HCT116 (cell line): ENCODE measurements at regions not wholly inside any gene's neighbourhood (a gene's known extent, or its start where the extent isn't known, plus 50 kb on each side); places are given as distances from the start of the nearest gene placed in this dataset.

Source experiments
- ATAC-seq: fragments of 200-7000 bp; cut with Tn5 transposase; 2 replicates; pipeline ENCODE4 v1.9.1; 2020; ENCODE audit warnings: mild to moderate bottlenecking, moderate library complexity
- BruUV-seq: library from RNA; stranded (reverse); fragments of 400-500 nt; replicated peaks from 2 replicates; lab custom pipeline; 2021; lab: Mats Ljungman, UMichigan
- CTCF ChIA-PET: fragments of 300-600 bp; sonication (Branson Sonifier 250); formaldehyde crosslinking; loops from one replicate; lab custom pipeline; 2021; ENCODE audit warnings: antibody characterized with exemption; lab: Charles Lee
- POLR2A ChIA-PET: fragments of 300-600, 350-600 bp; sonication (Branson Sonifier 250); formaldehyde crosslinking; loops from one replicate; lab custom pipeline; 2021; ENCODE audit warnings: antibody characterized with exemption; lab: Charles Lee
- RAD21 ChIA-PET, 2 experiments: fragments of 300-600 bp; sonication (Branson Sonifier 250); formaldehyde crosslinking; loops; one replicate each; lab custom pipeline; 2023; ENCODE audit warnings: low total read pairs in 2 of 2; ENCODE audit not compliant: uncharacterized antibody in 2 of 2, unreplicated experiment in 2 of 2, low non-redundant PET in 1 of 2; lab: Charles Lee
- DNase-seq: peaks from one replicate; pipeline ENCODE4 v3.0.0-alpha.2; 2010; ENCODE audit warnings: low read depth, low spot score
- H2AFZ ChIP-seq: fragments of 200-600 bp; shearing (Covaris generic), sonication (generic); 2 replicates; pipeline ENCODE4 v1.6.1; 2017; ENCODE audit warnings: low read depth, mixed run types, mixed read lengths, antibody characterized with exemption, low read length; ENCODE audit not compliant: poor library complexity, severe bottlenecking
- H3K27ac ChIP-seq: 2 replicates; pipeline ENCODE4 v1.5.1; 2012; ENCODE audit warnings: low read depth, low read length
- H3K27me3 ChIP-seq: fragments of 200-600 bp; sonication (generic); 2 replicates; pipeline ENCODE4 v1.6.1; 2016; ENCODE audit warnings: mixed run types, low read length, mixed read lengths; ENCODE audit not compliant: insufficient read depth
- H3K36me3 ChIP-seq, 2 experiments: fragments of 200-500 bp in 1 of 2; fragments of 200-600 bp in 1 of 2; sonication (Bioruptor generic) in 1 of 2; sonication (generic) in 1 of 2; 2 replicates each; pipeline versions ENCODE4 v1.5.1 to v1.6.1; 2014 to 2016; ENCODE audit warnings: low read length in 2 of 2, inconsistent platforms in 1 of 2, mixed read lengths in 1 of 2, mixed run types in 1 of 2; ENCODE audit not compliant: insufficient read depth in 2 of 2, control insufficient read depth in 1 of 2
- H3K4me1 ChIP-seq, 2 experiments: fragments of 200-600 bp in 1 of 2; sonication (generic) in 1 of 2; 2 replicates each; pipeline versions ENCODE4 v1.5.1 to v1.6.1; 2012 to 2017; ENCODE audit warnings: low read length in 2 of 2, inconsistent platforms in 1 of 2, mild to moderate bottlenecking in 1 of 2, mixed read lengths in 1 of 2, mixed run types in 1 of 2, moderate library complexity in 1 of 2; ENCODE audit not compliant: insufficient read depth in 2 of 2, control insufficient read depth in 1 of 2
- H3K4me2 ChIP-seq: fragments of 200-600 bp; sonication (generic); 2 replicates; pipeline ENCODE4 v1.6.1; 2017; ENCODE audit warnings: mixed run types, low read length, mixed read lengths
- H3K4me3 ChIP-seq, 2 experiments: fragments of 200-600 bp in 1 of 2; sonication (generic) in 1 of 2; replicated peaks in 1 of 2; 2 replicates each; pipeline ENCODE4 v1.5.1; 2011 to 2016; ENCODE audit warnings: low read length in 2 of 2, control low read depth in 1 of 2, low read depth in 1 of 2, mild to moderate bottlenecking in 1 of 2, mixed read lengths in 1 of 2, mixed run types in 1 of 2
- H3K79me2 ChIP-seq: fragments of 200-600 bp; sonication (generic); 2 replicates; pipeline ENCODE4 v1.6.1; 2017; ENCODE audit warnings: mild to moderate bottlenecking, mixed run types, low read length, moderate library complexity, mixed read lengths; ENCODE audit not compliant: insufficient read depth
- H3K9ac ChIP-seq: fragments of 200-600 bp; sonication (generic); 2 replicates; pipeline ENCODE4 v1.6.1; 2016; ENCODE audit warnings: low read length, mixed read lengths
- H3K9me2 ChIP-seq: fragments of 200-600 bp; sonication (generic), shearing (Covaris generic); 2 replicates; pipeline ENCODE4 v1.6.1; 2017; ENCODE audit warnings: mixed run types, mild to moderate bottlenecking, moderate library complexity; ENCODE audit not compliant: insufficient read depth
- H3K9me3 ChIP-seq, 2 experiments: fragments of 200-500 bp in 1 of 2; fragments of 200-600 bp in 1 of 2; sonication (Bioruptor generic) in 1 of 2; sonication (generic) in 1 of 2; 2 replicates each; pipeline ENCODE4 v1.6.1; 2014 to 2017; ENCODE audit warnings: low read length in 2 of 2, mixed read lengths in 2 of 2, inconsistent platforms in 1 of 2, low read depth in 1 of 2, mild to moderate bottlenecking in 1 of 2, mixed run types in 1 of 2, moderate library complexity in 1 of 2; ENCODE audit not compliant: control insufficient read depth in 1 of 2, insufficient read depth in 1 of 2
- H4K20me1 ChIP-seq: fragments of 200-600 bp; sonication (generic), shearing (Covaris generic); 2 replicates; pipeline ENCODE4 v1.6.1; 2017; ENCODE audit warnings: mixed run types, mild to moderate bottlenecking, moderate library complexity; ENCODE audit not compliant: insufficient read depth
- CEBPB ChIP-seq: IDR thresholded peaks from 2 replicates; pipeline ENCODE4 v1.6.1; 2012; ENCODE audit warnings: low read depth
- EGR1 ChIP-seq: IDR thresholded peaks from 2 replicates; pipeline ENCODE4 v1.6.1; 2012; ENCODE audit warnings: low read depth
- ELF1 ChIP-seq: IDR thresholded peaks from 2 replicates; pipeline ENCODE4 v1.6.1; 2012; ENCODE audit warnings: low read depth, borderline replicate concordance
- EZH2 ChIP-seq: fragments of 200-600 bp; sonication (generic); IDR thresholded peaks from 2 replicates; pipeline ENCODE4 v1.6.1; 2017; ENCODE audit warnings: antibody characterized with exemption, mixed run types
- FOSL1 ChIP-seq: IDR thresholded peaks from 2 replicates; pipeline ENCODE4 v1.6.1; 2012; ENCODE audit warnings: low read depth
- JUND ChIP-seq: IDR thresholded peaks from 2 replicates; pipeline ENCODE4 v1.6.1; 2012
- POLR2A ChIP-seq: IDR thresholded peaks from 2 replicates; pipeline ENCODE4 v1.7.0; 2011; ENCODE audit warnings: borderline replicate concordance; ENCODE audit not compliant: insufficient read depth, insufficient read length; ENCODE audit errors: extremely low read depth
- REST ChIP-seq: IDR thresholded peaks from 2 replicates; pipeline ENCODE4 v1.6.1; 2012; ENCODE audit warnings: low read depth
- SIN3A ChIP-seq: IDR thresholded peaks from 2 replicates; pipeline ENCODE4 v1.6.1; 2012; ENCODE audit warnings: low read depth
- SP1 ChIP-seq: IDR thresholded peaks from 2 replicates; pipeline ENCODE4 v1.6.1; 2012; ENCODE audit warnings: low read depth
- TCF7L2 ChIP-seq: IDR thresholded peaks from 2 replicates; pipeline ENCODE4 v1.7.0; 2011; ENCODE audit warnings: borderline replicate concordance, inconsistent platforms; ENCODE audit not compliant: insufficient read depth, insufficient read length; ENCODE audit errors: extremely low read depth
- ZFX ChIP-seq: fragments of 450-650 bp; IDR thresholded peaks from 2 replicates; pipeline ENCODE4 v1.6.1; 2017
- ZNF274 ChIP-seq: fragments of 200-500 bp; sonication (Bioruptor generic); IDR thresholded peaks from 2 replicates; pipeline ENCODE4 v1.6.1; 2014; ENCODE audit warnings: mild to moderate bottlenecking, low read depth, low read length, inconsistent platforms
- intact Hi-C: fragments of 100-400 bp; cut with micrococcal nuclease; formaldehyde crosslinking; loops from 2 replicates; pipeline ENCODE4 v1.10.0; 2022
- TF ChIP-seq, protein P1 (sequence below): IDR thresholded peaks from 2 replicates; pipeline ENCODE4 v1.6.1; 2012
- TF ChIP-seq, protein P2 (sequence below), 3 experiments: fragments of 200-600 bp in 1 of 3; sonication (generic) in 1 of 3; IDR thresholded peaks in 2 of 3; conservative IDR thresholded peaks in 1 of 3; 2 replicates each; pipeline ENCODE4 v1.5.1; 2012 to 2017; ENCODE audit warnings: low read depth in 2 of 3, low read length in 2 of 3, antibody characterized with exemption in 1 of 3, borderline replicate concordance in 1 of 3, control low read depth in 1 of 3, mild to moderate bottlenecking in 1 of 3, mixed read lengths in 1 of 3, mixed run types in 1 of 3, moderate library complexity in 1 of 3; ENCODE audit not compliant: insufficient read depth in 1 of 3

DNA sequence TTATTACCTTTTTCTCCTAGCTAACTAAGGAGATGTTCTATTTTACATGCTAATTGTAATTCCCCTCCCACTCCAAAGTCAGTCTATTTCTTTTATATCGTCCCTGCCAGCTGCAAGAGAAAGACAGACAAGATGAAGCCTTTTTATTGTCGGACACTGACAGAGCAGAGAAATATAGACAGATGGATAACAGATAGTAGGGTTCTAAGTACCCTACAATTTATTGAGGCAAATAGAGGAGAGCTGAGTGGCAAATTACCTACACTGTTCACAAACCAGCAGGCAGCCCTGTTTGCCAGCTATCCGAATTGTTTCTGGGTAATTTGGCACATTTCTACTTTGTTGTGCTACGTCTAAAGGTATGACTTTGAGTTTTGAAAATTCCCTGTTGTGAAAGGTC, 392.3 kb upstream of the ZNF717 start:
- Histone ChIP-seq H3K36me3 (no peaks in the 10 kb centered on the region), H3K79me2 (no peaks in the 10 kb centered on the region), H3K27me3 (no peaks in the 10 kb centered on the region), H3K9me3 (peaks cover 5 to 22% of the 10 kb centered on the region in 2 experiments; a peak in 2 of 4 replicates), H3K9me2 (no peaks in the 10 kb centered on the region), H3K27ac (no peak overlapping the region), H2AFZ (no peak overlapping the region), H3K4me1 (no peaks in the 10 kb centered on the region), H4K20me1 (no peaks in the 10 kb centered on the region), H3K9ac (no peak overlapping the region), H3K4me2 (no peak overlapping the region), H3K4me3 (no peak overlapping the region)
- BruUV-seq = no TSS peak
- DNase-seq (no peak), ATAC-seq (no peak)
- intact Hi-C loops = no loop called here
- ChIA-PET CTCF (no interaction called here), RAD21 (no interaction called here), POLR2A (no interaction called here)
- TF ChIP-seq ZFX (no peak), TCF7L2 (no peak), SIN3A (no peak), EZH2 (no peak), SP1 (no peak), POLR2A (no peak), EGR1 (no peak), JUND (no peak), CEBPB (no peak)
- TF ChIP-seq, protein P1, sequence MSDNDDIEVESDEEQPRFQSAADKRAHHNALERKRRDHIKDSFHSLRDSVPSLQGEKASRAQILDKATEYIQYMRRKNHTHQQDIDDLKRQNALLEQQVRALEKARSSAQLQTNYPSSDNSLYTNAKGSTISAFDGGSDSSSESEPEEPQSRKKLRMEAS = no peak
- TF ChIP-seq, all 23 proteins: peak for 0

DNA sequence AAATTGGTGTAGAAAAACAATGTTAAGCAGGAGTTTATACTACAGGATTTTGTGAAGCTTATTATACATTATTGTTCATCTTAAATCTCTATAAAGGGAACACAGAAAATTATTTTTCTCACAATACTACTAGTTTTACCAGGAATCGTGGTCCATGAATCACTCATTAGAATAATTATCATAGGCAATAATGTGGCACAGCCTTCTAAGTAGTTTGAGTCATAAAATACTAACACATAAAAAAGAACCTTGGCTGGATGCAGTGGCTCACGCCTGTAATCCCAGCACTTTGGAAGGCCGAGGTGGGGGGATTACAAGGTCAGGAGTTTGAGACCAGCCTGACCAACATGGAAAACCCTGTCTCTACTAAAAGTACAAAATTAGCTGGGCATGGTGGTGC, 393.1 kb upstream of the ZNF717 start:
- DNase-seq (no peak), ATAC-seq (no peak)
- H3K9me2 ChIP-seq = no peaks in the 10 kb centered on the region
- H3K4me2 ChIP-seq = no peak overlapping the region
- no peak overlapping the region for H3K4me3 ChIP-seq
- no peaks in the 10 kb centered on the region for H3K27me3 ChIP-seq
- H3K36me3 ChIP-seq = no peaks in the 10 kb centered on the region
- H3K9me3 ChIP-seq = peaks cover 5 to 22% of the 10 kb centered on the region in 2 experiments; a peak in 2 of 4 replicates
- TF ChIP-seq REST (no peak), ZFX (no peak), EZH2 (no peak), ZNF274 (no peak), POLR2A (no peak), SP1 (no peak), FOSL1 (no peak), TCF7L2 (no peak), JUND (no peak), EGR1 (no peak), ELF1 (no peak)
- TF ChIP-seq, protein P2, sequence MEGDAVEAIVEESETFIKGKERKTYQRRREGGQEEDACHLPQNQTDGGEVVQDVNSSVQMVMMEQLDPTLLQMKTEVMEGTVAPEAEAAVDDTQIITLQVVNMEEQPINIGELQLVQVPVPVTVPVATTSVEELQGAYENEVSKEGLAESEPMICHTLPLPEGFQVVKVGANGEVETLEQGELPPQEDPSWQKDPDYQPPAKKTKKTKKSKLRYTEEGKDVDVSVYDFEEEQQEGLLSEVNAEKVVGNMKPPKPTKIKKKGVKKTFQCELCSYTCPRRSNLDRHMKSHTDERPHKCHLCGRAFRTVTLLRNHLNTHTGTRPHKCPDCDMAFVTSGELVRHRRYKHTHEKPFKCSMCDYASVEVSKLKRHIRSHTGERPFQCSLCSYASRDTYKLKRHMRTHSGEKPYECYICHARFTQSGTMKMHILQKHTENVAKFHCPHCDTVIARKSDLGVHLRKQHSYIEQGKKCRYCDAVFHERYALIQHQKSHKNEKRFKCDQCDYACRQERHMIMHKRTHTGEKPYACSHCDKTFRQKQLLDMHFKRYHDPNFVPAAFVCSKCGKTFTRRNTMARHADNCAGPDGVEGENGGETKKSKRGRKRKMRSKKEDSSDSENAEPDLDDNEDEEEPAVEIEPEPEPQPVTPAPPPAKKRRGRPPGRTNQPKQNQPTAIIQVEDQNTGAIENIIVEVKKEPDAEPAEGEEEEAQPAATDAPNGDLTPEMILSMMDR (IDR thresholded peaks at IDR 0.05 in 2 of 3, conservative IDR thresholded peaks at IDR 0.05 in 1 of 3; ENCODE audit: borderline replicate concordance in 1 of 3, insufficient read depth in 1 of 3, low read depth in 2 of 3, low read length in 2 of 3) = no peak
- TF ChIP-seq, protein P1 = no peak
- no peak overlapping the region for H3K9ac ChIP-seq
- ChIA-PET CTCF (no interaction called here), POLR2A (no interaction called here), RAD21 (no interaction called here)
- H2AFZ ChIP-seq = no peak overlapping the region
- H4K20me1 ChIP-seq = no peaks in the 10 kb centered on the region
- no TSS peak for BruUV-seq
- no peaks in the 10 kb centered on the region for H3K4me1 ChIP-seq
- H3K79me2 ChIP-seq = no peaks in the 10 kb centered on the region
- intact Hi-C loops = no loop called here
- no peak overlapping the region for H3K27ac ChIP-seq
